ENCODE measurements at regions not wholly inside any gene's neighbourhood (a gene's known extent, or its start where the extent isn't known, plus 50 kb on each side); places are given as distances from the start of the nearest gene placed in this dataset.

- TF ChIP-seq CTCF (IDR thresholded peaks at IDR 0.05) (no peak), E2F4 (CRISPR knock-in tag; IDR thresholded peaks at IDR 0.05; ENCODE audit: borderline replicate concordance, low read depth) (no peak), STAT6 (CRISPR knock-in tag; conservative IDR thresholded peaks at IDR 0.05; ENCODE audit: low read depth) (no peak), NR3C1 (CRISPR knock-in tag; conservative IDR thresholded peaks at IDR 0.05; ENCODE audit: low read depth) (no peak), USF2 (CRISPR knock-in tag; IDR thresholded peaks at IDR 0.05) (no peak)
Measured at GRCh38 chr11:135069063-135069462, 657.0 kb upstream of the B3GAT1 start.

Data from WTC11 (cell line).